ENCODE measurements at regions not wholly inside any gene's neighbourhood (a gene's known extent, or its start where the extent isn't known, plus 50 kb on each side); places are given as distances from the start of the nearest gene placed in this dataset.

GRCh38 chr2:239570216-239570925 lies 169.6 kb upstream of the HDAC4 start:
- no peaks in the 10 kb centered on the region for H3K9me3 ChIP-seq (ENCODE audit: low read length)
- H4K20me1 ChIP-seq (ENCODE audit: insufficient read depth, low read length): no peaks in the 10 kb centered on the region
- TF ChIP-seq EZH2 (IDR thresholded peaks at IDR 0.05; ENCODE audit: borderline replicate concordance, low read length) (no peak), CTCF (IDR thresholded peaks at IDR 0.05; ENCODE audit: low read length) (no peak)
- no peak overlapping the region for H3K9ac ChIP-seq (ENCODE audit: low read length)
- H2AFZ ChIP-seq (ENCODE audit: low read length): no peak overlapping the region
- no peak overlapping the region for H3K27ac ChIP-seq (ENCODE audit: low read depth, low read length, poor library complexity, severe bottlenecking)
- no peaks in the 10 kb centered on the region for H3K27me3 ChIP-seq (ENCODE audit: insufficient read depth, low read length)
- no peak overlapping the region for H3K4me2 ChIP-seq (ENCODE audit: low read length)
- H3F3A ChIP-seq (ENCODE audit: insufficient read depth, low read length): no peaks in the 10 kb centered on the region
- H3K9me2 ChIP-seq (ENCODE audit: low read depth, low read length): no peaks in the 10 kb centered on the region
- no peak overlapping the region for H3K4me3 ChIP-seq (ENCODE audit: low read depth, low read length, poor library complexity, severe bottlenecking)
- no peaks in the 10 kb centered on the region for H3K4me1 ChIP-seq (ENCODE audit: insufficient read depth, low read length, severe bottlenecking)
- H3K79me2 ChIP-seq (ENCODE audit: insufficient read depth, low read length): no peaks in the 10 kb centered on the region
- no peaks in the 10 kb centered on the region for H3K36me3 ChIP-seq (ENCODE audit: insufficient read depth, low read length)

- no peaks in the 10 kb centered on the region for H3K27me3 ChIP-seq (ENCODE audit: insufficient read depth, low read length)
- H3K4me2 ChIP-seq (ENCODE audit: low read length): no peak overlapping the region
- TF ChIP-seq EZH2 (IDR thresholded peaks at IDR 0.05; ENCODE audit: borderline replicate concordance, low read length) (no peak), CTCF (IDR thresholded peaks at IDR 0.05; ENCODE audit: low read length) (no peak)
Observed at GRCh38 chr2:239569401-239570090, 168.7 kb upstream of the HDAC4 start.

GRCh38 chr2:239568601-239569000 lies 167.8 kb upstream of the HDAC4 start:
- Histone ChIP-seq H3K4me2 (ENCODE audit: low read length) (no peak overlapping the region), H3K27ac (ENCODE audit: low read depth, low read length, poor library complexity, severe bottlenecking) (no peak overlapping the region), H3K9me3 (ENCODE audit: low read length) (no peaks in the 10 kb centered on the region), H3K4me3 (ENCODE audit: low read depth, low read length, poor library complexity, severe bottlenecking) (no peak overlapping the region), H3K27me3 (ENCODE audit: insufficient read depth, low read length) (no peaks in the 10 kb centered on the region), H3K36me3 (ENCODE audit: insufficient read depth, low read length) (no peaks in the 10 kb centered on the region), H2AFZ (ENCODE audit: low read length) (no peak overlapping the region), H4K20me1 (ENCODE audit: insufficient read depth, low read length) (no peaks in the 10 kb centered on the region), H3K79me2 (ENCODE audit: insufficient read depth, low read length) (no peaks in the 10 kb centered on the region), H3K9ac (ENCODE audit: low read length) (no peak overlapping the region), H3K4me1 (ENCODE audit: insufficient read depth, low read length, severe bottlenecking) (no peaks in the 10 kb centered on the region), H3F3A (ENCODE audit: insufficient read depth, low read length) (no peaks in the 10 kb centered on the region), H3K9me2 (ENCODE audit: low read depth, low read length) (no peaks in the 10 kb centered on the region)
- no peak for TF ChIP-seq EZH2 (IDR thresholded peaks at IDR 0.05; ENCODE audit: borderline replicate concordance, low read length)
- no peak for TF ChIP-seq CTCF (IDR thresholded peaks at IDR 0.05; ENCODE audit: low read length)

More at GRCh38 chr2:239569401-239570090, 168.7 kb upstream of the HDAC4 start:
- Histone ChIP-seq H2AFZ (ENCODE audit: low read length) (no peak overlapping the region), H4K20me1 (ENCODE audit: insufficient read depth, low read length) (no peaks in the 10 kb centered on the region), H3K4me3 (ENCODE audit: low read depth, low read length, poor library complexity, severe bottlenecking) (no peak overlapping the region), H3K9me3 (ENCODE audit: low read length) (no peaks in the 10 kb centered on the region), H3K9ac (ENCODE audit: low read length) (no peak overlapping the region), H3K79me2 (ENCODE audit: insufficient read depth, low read length) (no peaks in the 10 kb centered on the region), H3K9me2 (ENCODE audit: low read depth, low read length) (no peaks in the 10 kb centered on the region), H3K36me3 (ENCODE audit: insufficient read depth, low read length) (no peaks in the 10 kb centered on the region), H3K4me1 (ENCODE audit: insufficient read depth, low read length, severe bottlenecking) (no peaks in the 10 kb centered on the region), H3K27ac (ENCODE audit: low read depth, low read length, poor library complexity, severe bottlenecking) (no peak overlapping the region), H3F3A (ENCODE audit: insufficient read depth, low read length) (no peaks in the 10 kb centered on the region)

Measured in OCI-LY1 (cell line).